ENCODE measurements at regions not wholly inside any gene's neighbourhood (a gene's known extent, or its start where the extent isn't known, plus 50 kb on each side); places are given as distances from the start of the nearest gene placed in this dataset.

DNA sequence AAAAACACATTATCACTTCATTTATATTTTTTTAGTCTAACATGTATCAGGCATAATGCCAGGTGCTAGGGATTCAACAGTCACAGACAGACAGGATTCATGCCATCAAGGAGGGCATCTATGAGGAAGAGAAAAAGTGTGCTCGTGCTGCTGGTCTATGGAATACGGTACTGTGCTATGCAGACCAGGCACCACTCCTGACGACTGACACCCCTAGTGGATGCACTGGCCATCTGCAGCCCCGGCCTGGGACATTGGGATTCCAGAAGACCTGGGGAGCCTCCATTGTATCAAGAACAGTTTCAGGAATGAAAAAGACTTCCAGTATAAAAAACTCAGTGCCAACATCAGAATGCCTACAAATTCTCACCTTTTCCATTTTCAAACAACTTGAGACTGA, 94.0 kb downstream of the KLF12 start:
- TF ChIP-seq, protein P1, sequence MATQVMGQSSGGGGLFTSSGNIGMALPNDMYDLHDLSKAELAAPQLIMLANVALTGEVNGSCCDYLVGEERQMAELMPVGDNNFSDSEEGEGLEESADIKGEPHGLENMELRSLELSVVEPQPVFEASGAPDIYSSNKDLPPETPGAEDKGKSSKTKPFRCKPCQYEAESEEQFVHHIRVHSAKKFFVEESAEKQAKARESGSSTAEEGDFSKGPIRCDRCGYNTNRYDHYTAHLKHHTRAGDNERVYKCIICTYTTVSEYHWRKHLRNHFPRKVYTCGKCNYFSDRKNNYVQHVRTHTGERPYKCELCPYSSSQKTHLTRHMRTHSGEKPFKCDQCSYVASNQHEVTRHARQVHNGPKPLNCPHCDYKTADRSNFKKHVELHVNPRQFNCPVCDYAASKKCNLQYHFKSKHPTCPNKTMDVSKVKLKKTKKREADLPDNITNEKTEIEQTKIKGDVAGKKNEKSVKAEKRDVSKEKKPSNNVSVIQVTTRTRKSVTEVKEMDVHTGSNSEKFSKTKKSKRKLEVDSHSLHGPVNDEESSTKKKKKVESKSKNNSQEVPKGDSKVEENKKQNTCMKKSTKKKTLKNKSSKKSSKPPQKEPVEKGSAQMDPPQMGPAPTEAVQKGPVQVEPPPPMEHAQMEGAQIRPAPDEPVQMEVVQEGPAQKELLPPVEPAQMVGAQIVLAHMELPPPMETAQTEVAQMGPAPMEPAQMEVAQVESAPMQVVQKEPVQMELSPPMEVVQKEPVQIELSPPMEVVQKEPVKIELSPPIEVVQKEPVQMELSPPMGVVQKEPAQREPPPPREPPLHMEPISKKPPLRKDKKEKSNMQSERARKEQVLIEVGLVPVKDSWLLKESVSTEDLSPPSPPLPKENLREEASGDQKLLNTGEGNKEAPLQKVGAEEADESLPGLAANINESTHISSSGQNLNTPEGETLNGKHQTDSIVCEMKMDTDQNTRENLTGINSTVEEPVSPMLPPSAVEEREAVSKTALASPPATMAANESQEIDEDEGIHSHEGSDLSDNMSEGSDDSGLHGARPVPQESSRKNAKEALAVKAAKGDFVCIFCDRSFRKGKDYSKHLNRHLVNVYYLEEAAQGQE (IDR thresholded peaks at IDR 0.05; ENCODE audit: insufficient read depth in 1 of 2, low read depth in 2 of 2, low read length in 2 of 2), result no peak
- TF ChIP-seq FOXP2 (optimal IDR thresholded peaks at IDR 0.05; ENCODE audit: borderline replicate concordance, extremely low read depth, extremely low read length, insufficient read depth) (no peak), TAF1 (IDR thresholded peaks at IDR 0.05; ENCODE audit: borderline replicate concordance, insufficient read depth, low read length) (no peak), POLR2AphosphoS5 (IDR thresholded peaks at IDR 0.05; ENCODE audit: low read depth, low read length) (no peak), SIN3A (IDR thresholded peaks at IDR 0.05; ENCODE audit: borderline replicate concordance, insufficient read depth, low read length) (no peak)

DNA sequence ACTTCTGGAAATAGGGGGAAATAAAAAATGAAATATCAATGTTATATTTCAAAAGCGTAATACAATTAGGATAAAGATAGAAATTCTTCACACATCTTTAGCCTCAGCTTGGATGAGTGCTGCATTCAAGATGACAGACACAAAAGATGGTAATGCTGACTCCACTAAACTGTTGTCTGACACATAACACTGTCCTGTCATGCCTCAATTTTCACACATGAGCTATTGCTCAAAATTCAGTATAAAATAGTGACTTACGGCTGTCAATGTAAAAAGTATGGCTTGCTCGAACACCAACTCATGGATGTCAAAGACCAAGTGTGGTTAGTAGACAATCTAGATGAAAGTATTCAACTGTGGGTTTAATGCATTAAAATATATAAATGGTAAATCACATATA, 94.5 kb downstream of the KLF12 start:
- TF ChIP-seq, protein P1 (IDR thresholded peaks at IDR 0.05; ENCODE audit: insufficient read depth in 1 of 2, low read depth in 2 of 2, low read length in 2 of 2), result no peak
- TF ChIP-seq FOXP2 (optimal IDR thresholded peaks at IDR 0.05; ENCODE audit: borderline replicate concordance, extremely low read depth, extremely low read length, insufficient read depth) (no peak), SIN3A (IDR thresholded peaks at IDR 0.05; ENCODE audit: borderline replicate concordance, insufficient read depth, low read length) (no peak), TAF1 (IDR thresholded peaks at IDR 0.05; ENCODE audit: borderline replicate concordance, insufficient read depth, low read length) (no peak), POLR2AphosphoS5 (IDR thresholded peaks at IDR 0.05; ENCODE audit: low read depth, low read length) (no peak)

DNA sequence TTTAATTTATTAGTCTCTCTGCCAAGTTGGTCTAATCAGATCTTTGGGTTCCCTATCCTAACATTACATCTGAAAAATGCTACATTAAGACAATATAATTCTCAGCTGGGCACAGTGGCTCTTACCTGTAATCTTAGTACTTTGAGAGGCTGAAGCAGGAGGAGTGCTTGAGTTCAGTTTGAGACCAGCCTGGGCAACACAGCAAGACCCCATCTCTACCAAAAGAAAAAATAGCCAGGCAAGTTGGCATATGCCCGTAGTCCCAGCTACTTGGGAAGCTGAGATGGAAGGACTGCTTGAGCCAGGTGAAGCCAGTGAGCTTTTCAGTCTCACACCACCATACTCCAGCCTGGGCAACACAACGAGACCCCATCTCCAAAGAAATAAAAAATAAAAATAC, 95.0 kb downstream of the KLF12 start:
- TF ChIP-seq FOXP2 (optimal IDR thresholded peaks at IDR 0.05; ENCODE audit: borderline replicate concordance, extremely low read depth, extremely low read length, insufficient read depth), result no peak
- TF ChIP-seq, protein P1 (IDR thresholded peaks at IDR 0.05; ENCODE audit: insufficient read depth in 1 of 2, low read depth in 2 of 2, low read length in 2 of 2), result no peak
- no peak for TF ChIP-seq POLR2AphosphoS5 (IDR thresholded peaks at IDR 0.05; ENCODE audit: low read depth, low read length)

DNA sequence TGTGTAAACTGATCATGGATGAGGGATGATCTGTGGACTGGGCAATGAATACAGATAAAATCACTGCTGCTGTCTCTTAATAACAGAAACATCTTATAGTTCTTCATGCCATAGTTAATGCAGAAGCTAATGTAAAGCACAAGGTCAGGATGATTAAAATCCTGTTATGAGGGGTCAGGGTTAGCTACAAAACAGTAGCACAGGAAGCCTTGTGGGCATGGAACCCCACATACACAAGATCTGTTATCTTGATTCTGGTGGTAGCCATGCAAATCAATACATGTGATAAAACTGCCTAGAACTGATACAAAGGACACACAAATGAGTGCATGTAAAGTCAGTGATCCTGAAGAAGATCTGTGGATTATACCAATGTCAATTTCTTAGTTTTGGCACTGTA, 96.4 kb downstream of the KLF12 start:
- TF ChIP-seq, protein P1 (IDR thresholded peaks at IDR 0.05; ENCODE audit: insufficient read depth in 1 of 2, low read depth in 2 of 2, low read length in 2 of 2), result no peak
- TF ChIP-seq POLR2AphosphoS5 (IDR thresholded peaks at IDR 0.05; ENCODE audit: low read depth, low read length), result no peak
- no peak for TF ChIP-seq FOXP2 (optimal IDR thresholded peaks at IDR 0.05; ENCODE audit: borderline replicate concordance, extremely low read depth, extremely low read length, insufficient read depth)
- no peak for TF ChIP-seq TAF1 (IDR thresholded peaks at IDR 0.05; ENCODE audit: borderline replicate concordance, insufficient read depth, low read length)
- no peak for TF ChIP-seq SIN3A (IDR thresholded peaks at IDR 0.05; ENCODE audit: borderline replicate concordance, insufficient read depth, low read length)

DNA sequence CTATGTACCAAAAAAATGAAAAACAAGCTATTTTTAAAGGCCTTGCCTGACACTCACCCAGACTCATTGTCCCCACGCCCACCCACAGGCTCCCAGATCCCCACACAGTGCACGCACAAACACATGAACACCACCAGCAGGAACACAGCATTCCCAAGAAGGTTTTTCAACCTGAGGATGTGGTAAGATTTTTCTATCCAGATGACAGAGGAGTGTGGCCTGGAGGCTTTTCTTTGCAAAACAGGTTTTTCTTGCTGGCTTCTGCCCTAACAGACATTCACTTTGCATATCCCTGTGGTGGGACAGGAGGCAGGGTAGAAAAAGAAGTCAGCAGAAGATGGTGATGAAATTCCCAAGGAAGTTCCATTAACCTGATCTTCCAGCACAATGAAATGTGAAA, 97.8 kb downstream of the KLF12 start:
- TF ChIP-seq POLR2AphosphoS5 (IDR thresholded peaks at IDR 0.05; ENCODE audit: low read depth, low read length), result no peak
- TF ChIP-seq TAF1 (IDR thresholded peaks at IDR 0.05; ENCODE audit: borderline replicate concordance, insufficient read depth, low read length), result no peak
- TF ChIP-seq, protein P1 (IDR thresholded peaks at IDR 0.05; ENCODE audit: insufficient read depth in 1 of 2, low read depth in 2 of 2, low read length in 2 of 2), result no peak
- TF ChIP-seq SIN3A (IDR thresholded peaks at IDR 0.05; ENCODE audit: borderline replicate concordance, insufficient read depth, low read length), result no peak
- no peak for TF ChIP-seq FOXP2 (optimal IDR thresholded peaks at IDR 0.05; ENCODE audit: borderline replicate concordance, extremely low read depth, extremely low read length, insufficient read depth)

All from PFSK-1 (cell line).